Urothelium cell line (cell line): ENCODE measurements at regions not wholly inside any gene's neighbourhood (a gene's known extent, or its start where the extent isn't known, plus 50 kb on each side); places are given as distances from the start of the nearest gene placed in this dataset.
"Not testable (repeated sequence)": the region's sequence is repeated elsewhere in the genome, so short reads cannot be mapped to it uniquely, and the experiment has no call there.

Experiments
- DNase-seq: peaks from one replicate; pipeline ENCODE4 v3.0.0; 2011; ENCODE audit warnings: low spot score, mixed read lengths
- FAIRE-seq: peaks from 2 replicates; lab custom pipeline; 2011; peaks lifted over from hg19 to GRCh38; lab: Jason Lieb, UNC

DNA sequence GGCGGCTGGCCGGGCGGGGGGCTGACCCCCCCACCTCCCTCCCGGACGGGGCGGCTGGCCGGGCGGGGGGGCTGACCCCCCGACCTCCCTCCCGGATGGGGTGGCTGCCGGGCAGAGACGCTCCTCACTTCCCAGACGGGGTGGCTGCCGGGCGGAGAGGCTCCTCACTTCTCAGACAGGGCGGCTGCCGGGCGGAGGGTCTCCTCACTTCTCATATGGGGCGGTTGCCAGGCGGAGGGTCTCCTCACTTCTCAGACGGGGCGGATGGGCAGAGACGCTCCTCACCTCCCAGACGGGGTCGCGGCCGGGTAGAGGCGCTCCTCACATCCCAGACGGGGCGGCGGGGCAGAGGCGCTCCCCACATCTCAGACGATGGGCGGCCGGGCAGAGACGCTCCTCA lies 1025.2 kb upstream of the SEMA6A start:
- FAIRE-seq, DNase-seq: not testable (repeated sequence)

DNA sequence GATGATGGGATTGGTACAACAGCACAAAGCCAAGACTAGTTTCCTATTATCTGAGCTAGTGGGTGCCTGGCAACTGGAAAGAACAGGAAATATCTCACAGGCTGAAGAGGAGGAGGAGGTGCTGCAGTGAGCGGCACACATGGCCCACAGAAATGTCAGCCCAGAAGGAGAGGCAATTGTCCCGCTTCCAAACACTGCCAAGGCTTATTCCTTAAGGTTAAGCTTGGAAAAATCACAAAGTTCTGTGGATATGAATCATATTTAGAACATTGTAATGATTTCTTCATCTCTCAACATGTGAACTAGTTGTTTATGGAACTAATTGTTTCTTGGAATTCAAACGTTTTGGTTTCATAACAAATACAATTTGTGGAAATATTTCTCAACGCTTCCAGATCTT lies 1019.5 kb upstream of the SEMA6A start:
- FAIRE-seq = no peak
- DNase-seq = no peak

DNA sequence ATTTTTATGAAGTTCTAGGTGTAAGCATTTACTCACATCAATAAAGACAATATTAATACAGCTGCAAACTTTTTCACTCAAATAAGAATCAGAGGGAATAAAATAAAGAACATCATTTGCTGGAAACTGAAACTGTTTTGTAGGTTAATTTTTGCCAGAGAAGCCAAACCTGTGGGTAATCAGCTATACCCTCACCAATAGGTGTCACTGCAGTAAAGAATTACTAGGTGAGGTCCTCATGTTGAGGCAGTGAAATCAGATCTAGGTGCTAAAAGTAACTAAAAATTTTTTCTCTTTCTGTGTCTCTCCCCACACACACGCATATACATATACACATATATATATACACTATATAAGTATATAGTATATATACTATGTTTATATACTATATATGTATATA lies 1016.3 kb upstream of the SEMA6A start:
- FAIRE-seq (no peak), DNase-seq (peak; percentile 18)

DNA sequence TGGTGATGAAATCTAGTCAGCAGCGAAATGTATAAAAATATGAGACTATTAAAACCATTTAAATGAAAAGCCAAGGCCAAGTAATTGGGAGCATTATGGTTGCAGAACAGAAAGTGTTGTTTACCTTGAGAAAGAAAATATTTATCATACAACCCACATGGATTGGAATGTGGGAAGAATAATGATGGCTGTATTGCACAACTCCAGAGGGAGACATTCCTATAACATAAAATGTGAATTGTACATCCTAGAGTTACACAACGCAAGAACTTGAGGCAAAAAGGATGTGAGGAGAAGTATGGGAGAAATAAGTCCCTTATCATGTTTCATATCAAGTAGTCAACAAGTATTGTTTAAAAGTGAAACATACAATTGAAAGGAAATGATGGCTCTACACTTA lies 1014.0 kb upstream of the SEMA6A start:
- no peak for FAIRE-seq

DNA sequence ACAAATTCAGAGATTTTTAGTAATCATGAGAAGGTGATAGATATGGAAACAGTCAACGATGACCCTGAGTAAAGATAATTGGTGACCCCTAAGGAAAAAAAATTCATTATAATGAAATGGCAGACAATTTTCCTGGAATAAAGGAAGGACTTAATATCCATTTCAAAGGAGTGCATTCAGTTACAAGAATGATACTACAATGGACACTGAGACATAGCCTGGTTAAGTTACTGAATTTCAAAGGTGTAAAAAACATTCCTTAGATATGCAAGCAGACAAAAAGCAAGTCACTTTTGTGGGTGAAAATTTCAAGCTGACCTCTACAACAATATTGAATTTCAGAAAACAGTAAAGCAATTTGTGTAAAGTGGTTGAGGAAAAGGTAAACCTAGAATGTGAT lies 1012.5 kb upstream of the SEMA6A start:
- DNase-seq (no peak), FAIRE-seq (no peak)

More for the DNA sequence above, 1014.0 kb upstream of the SEMA6A start:
- no peak for DNase-seq

DNA sequence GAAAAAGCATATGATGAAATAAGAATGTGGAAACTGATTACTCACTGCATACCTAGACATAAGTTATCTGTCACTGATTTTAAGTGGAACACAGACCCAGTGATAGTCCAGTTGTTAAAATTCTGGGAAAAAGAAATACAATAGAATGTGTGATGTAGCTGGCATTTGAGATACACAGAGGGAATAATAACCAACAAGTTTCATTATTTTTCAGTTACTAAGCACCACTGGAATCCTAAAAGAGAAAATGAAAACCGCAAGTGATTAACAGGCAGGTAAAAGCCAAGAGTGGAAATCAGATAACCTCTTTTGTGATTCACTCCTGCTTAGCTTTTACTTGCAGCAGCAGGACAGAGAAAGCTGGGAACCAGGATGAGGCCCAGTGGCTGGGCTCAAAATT lies 994.0 kb upstream of the SEMA6A start:
- FAIRE-seq = no peak
- DNase-seq = peak; percentile 15

DNA sequence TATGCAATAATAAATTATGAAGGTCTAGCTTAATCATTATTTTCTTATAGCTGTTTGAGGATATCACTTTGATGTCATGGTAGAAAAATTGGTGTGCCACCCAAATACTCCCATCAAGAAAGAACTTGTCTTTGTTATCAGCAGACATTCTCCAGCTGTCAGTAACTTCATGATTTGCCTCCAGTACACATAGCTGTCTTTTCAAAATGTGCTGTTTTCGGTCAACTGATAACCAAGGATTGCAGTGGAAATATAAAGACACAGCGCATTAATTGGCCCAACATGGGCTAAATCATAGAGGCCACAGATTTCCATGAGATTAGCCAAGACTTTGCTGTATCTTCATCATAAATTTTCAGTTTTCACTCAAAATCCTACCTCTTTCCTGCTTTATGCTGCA lies 993.5 kb upstream of the SEMA6A start:
- FAIRE-seq (no peak), DNase-seq (no peak)

DNA sequence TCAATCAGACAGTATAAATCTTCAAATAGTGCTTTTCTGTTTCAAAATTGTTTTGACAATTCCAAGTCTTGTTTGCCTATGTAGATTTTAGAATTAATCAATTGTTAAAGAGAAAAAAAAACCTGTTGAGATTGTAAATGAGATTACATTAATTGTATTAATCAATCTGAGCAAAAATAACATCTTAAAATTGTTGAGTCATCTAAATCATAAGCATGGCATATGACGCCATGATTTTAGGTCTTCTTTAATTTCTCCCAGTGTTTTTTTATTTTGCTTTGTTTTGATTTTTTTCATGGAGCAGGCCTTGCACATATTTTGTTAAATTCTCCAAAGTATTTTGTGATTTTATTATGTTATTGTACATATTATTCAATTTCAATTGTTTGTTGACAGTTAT lies 988.0 kb upstream of the SEMA6A start:
- no peak for FAIRE-seq
- DNase-seq = no peak

DNA sequence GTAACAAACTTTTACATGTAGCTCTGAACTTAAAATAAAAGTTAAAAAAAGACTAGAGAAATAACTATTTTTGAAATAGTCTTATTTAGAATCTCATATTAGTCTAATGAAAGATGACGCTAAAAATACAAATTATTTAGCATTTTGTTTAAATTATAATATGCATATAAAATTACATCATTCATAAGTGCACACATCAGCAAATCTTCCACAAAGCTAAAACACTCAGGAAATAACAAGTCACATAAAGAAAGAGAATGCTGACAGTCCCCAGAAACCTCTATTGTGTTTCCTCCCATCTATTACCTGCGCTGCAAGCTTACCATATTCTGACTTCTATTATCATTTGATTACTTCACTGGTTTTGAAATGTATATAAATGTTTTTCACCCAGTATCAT lies 986.9 kb upstream of the SEMA6A start:
- DNase-seq (no peak), FAIRE-seq (no peak)

DNA sequence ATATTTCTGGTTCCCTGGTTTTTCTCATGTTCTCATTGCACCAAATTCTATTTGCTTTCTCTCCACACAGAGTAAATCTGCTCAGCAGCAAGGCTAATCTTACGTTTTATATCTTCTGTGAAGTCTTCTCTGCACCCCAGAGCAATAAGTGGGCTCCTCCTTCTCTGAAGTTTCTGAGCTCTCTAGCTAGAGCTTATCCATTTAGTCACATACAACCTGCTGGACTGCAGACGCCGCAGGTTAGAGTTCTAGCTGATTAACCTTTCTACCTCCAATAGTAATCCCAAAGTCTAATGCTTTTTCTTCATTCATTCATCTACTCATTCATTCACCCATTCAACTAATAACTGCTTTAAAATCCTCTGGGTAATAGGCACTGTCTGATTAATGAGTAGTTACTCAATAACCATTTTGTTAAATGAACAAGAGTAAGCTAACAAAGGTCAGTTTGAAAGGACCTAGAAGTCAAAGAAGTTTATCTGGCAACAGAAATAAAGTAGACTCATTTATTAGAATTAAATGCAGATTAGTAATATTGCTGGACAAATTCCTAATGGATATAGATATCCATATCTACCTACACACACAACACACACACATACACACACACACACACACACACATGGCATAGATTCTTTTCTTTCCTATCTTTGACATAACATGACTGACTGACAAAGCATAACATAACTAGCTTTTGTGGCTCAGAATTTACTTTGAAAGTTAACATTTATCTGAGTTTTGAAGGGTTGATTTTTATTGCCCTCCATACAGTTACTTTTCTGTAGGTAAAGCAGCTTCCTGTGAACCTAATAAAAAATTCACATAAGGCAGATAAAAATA lies 984.6 kb upstream of the SEMA6A start:
- FAIRE-seq (no peak), DNase-seq (no peak)

DNA sequence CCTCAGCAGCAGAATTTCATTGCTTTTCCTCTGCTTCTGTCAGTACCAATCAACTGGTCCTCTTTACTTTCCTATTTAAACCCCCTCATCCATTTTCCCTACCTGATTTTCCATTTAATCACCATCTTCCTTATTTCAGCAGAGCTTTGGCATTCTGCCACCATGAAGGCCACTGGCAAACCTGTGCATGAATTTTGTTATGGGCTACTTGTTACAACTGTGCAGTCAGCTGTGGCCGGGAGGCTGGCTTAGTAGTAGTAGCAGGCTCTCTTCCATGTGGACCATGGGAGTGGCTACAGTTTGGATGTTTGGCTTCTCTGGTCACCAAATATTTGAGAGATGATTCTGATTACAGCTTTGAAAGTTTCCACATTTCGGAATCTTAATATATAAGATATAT lies 976.6 kb upstream of the SEMA6A start:
- no peak for DNase-seq
- FAIRE-seq = no peak

DNA sequence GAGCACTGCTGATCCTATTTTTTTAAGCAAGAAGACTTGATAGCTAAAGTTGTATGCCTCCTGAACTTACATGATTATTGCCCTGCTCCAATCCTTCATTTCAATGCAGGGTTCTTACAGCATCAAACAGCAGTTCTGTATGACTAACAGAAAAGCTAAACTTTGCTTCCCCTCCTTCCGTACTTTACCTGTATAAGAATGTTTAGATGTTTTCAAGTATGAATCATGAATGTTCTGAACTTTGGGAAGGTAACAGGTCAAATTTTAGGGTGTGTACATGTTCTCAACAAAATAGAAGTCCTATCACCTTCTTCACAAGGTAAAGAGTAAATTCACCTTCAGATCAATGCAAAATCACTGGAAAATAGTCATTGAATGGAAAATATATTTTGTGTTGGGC lies 972.6 kb upstream of the SEMA6A start:
- no peak for FAIRE-seq
- DNase-seq = no peak

DNA sequence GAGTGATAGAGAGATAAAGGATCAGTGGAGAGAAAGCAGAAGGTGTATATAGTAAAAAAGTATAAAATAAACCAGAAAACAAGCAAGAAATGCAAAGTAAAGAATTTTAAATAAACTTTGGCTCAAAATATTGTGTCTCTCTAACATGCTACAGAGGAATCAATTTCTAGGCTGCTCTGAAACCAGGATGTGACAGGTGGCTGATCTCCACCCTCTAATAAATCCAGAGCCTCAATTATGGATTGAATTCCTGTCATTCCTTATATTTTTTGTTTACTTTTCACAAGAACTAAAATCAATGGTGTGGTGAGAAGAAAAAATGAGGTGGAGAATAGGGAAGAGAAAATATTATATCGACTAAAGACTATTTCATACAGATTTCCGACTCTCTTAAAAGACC lies 965.1 kb upstream of the SEMA6A start:
- FAIRE-seq = no peak
- no peak for DNase-seq

DNA sequence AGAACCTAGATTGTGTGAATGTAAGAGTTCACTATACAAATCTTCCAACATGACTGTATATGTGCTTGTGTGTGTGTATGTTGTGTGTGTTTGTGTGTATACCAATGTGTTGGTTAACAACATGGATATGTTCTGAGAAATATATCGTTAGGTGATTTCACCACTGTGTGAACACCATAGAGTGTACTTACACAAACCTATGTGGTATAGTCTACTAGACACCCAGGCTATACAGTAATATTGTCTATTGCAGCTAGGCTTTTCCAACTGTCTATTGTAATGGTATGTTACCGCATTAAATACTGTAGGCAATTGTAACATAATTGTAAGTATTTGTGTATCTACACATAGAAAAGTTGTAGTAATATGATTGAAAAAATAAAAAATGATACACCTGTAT lies 959.2 kb upstream of the SEMA6A start:
- peak; percentile 44 for FAIRE-seq
- no peak for DNase-seq

DNA sequence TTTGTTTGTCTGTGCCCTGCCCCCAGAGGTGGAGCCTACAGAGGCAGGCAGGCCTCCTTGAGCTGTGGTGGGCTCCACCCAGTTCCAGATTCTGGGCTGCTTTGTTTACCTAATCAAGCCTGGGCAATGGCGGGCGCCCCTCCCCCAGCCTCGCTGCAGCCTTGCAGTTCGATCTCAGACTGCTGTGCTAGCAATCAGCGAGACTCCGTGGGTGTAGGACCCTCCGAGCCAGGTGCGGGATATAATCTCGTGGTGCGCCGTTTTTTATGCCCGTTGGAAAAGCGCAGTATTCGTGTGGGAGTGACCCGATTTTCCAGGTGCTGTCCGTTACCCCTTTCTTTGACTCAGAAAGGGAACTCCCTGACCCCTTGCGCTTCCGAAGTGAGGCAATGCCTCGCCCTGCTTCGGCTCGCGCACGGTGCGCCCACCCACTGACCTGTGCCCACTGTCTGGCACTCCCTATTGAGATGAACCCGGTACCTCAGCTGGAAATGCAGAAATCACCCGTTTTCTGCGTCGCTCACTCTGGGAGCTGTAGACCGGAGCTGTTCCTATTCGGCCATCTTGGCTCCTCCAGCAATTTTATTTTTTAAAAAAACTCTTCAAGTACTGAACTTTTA lies 958.5 kb upstream of the SEMA6A start:
- FAIRE-seq, DNase-seq: not testable (repeated sequence)

DNA sequence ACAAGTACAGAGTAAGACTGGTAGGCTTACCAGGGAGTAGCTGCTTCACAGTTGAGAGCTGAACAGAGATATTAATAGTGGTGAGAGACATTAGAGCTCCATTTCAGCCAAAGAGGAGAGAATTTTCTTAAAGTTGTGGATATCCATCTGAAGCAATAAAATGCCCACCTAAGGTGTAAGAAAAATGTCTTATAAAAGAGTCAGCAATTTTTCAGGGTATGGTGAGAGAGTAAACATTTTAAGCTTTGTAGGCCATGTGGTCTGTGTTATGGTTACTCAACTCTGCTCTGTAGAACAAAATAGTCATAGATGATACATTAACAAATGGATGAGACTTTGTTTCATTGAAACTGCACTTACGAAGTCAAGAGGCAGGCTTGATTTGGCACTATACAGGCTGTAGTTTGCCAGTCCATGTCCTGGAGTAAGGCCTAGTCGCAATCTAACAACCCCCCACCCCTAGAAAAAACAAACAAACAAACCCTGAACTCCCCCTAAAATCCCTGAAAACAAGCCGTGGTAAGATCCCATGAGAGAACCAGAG lies 945.4 kb upstream of the SEMA6A start:
- FAIRE-seq = no peak

DNA sequence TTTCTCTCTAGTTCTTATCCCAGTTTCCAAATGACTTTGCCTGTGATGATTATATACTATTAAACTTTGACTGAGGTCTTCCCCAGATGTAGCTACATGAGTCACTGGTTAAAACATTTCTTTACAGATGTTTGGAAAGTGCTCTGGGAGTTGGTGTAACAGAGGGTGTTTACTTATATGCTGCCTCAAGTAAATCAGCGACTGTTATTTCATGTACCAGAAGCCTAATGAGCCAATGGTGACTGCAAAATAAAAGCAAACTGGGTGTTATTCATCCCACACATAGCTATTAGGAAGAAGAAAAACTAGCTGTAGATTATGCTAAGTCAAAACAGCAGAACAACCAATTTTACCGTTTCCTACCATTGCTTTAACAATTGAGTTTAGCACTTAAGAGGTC lies 929.7 kb upstream of the SEMA6A start:
- DNase-seq (no peak), FAIRE-seq (no peak)

More for the DNA sequence above, 945.4 kb upstream of the SEMA6A start:
- no peak for DNase-seq

DNA sequence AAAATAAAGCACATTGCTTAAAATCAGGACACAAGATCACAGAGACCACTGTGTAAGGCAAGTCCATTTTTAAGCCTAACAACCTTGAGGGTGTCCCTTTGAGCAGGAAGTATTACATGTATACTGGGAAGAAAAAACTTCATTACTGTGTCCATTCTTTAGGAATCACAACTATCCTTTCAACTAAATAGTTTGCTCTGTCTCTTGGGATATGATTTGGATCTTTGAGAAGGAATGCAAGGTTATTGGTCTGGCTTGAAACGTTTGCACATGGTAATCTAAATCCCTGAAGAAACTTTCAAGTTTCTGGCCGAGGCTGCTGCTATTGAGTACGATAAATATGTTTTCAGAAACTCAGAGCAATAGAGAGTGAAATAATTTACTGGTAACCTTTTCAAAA lies 923.0 kb upstream of the SEMA6A start:
- FAIRE-seq (no peak), DNase-seq (no peak)

DNA sequence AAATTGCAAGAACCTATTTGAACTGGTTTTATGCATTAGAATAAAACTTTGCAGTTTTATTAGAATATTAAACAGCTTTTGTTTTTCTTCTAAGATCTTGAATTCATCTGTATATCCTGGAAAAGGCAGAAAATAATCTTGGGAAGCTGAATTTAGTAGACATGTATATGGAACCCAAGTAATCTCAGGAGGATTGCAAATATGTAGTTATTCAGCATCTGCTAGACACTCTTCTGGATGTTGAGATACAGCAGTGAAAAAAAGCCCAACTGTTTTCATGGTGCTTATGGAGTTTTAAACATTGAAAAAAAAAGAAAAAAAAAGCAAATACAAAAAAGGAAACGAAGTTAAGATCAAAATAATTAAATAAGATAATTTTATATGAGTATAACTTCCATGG lies 922.2 kb upstream of the SEMA6A start:
- DNase-seq (no peak), FAIRE-seq (no peak)

DNA sequence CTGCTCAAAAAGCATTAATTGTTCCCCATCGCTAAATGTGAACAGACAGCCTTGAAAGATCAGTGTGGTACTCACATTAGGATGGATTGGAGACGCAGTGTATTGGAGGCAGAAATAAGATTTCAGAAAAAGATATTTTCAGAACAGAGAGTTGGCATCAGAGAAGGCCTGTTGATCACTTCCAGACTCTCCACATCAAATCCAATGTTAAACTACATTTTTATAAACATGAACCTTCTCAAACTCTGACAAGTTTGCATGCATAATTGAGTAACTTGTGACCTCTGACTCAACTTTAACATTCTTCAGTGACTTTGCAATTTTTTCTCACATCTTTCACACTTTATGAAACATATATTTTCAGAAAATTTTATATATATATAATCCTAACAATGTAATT lies 919.6 kb upstream of the SEMA6A start:
- FAIRE-seq (no peak), DNase-seq (no peak)

DNA sequence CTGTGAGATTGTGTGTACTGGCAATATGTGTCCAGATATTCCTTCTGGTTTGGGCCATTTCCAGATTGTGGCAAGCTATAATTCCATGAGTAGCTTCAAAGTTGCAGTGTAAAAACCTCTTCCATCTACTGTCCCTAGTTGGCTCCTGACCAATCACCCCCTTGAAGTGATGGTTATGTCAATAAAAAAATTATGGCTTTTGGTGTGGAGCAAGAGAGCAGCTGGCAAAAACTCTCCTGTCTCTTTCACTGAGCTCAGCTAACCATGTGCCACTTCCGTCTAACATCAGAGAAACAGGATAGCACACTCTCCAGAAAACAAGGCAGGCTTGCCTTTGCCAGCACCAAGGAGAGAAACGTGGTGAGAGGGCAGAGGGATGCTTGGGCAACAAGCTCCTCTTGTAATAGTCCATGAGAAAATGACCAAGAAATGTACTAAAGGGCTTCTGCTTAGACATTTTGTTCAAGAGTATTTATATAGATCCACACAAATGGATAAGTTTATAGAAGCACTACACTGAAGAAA lies 914.4 kb upstream of the SEMA6A start:
- DNase-seq (no peak), FAIRE-seq (no peak)

DNA sequence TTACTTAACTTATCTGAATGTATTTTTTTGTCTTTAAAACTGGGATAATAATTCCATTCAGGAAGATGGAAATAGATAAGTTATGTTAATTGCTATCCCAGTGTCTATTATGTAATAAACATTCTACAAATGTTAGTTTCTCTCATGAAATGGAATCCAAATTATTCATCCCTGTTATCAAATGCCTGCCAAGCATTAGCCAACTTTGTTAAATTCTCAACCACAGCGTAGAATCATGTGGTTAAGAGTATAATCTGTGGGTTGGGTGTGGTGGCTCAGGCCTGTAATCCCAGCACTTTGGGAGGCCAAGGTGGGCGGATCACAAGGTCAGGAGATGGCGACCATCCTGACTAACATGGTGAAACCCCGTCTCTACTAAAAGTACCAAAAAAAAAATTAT lies 912.9 kb upstream of the SEMA6A start:
- FAIRE-seq (no peak), DNase-seq (no peak)
